HG02610 (cell line): ENCODE measurements at regions not wholly inside any gene's neighbourhood (a gene's known extent, or its start where the extent isn't known, plus 50 kb on each side); places are given as distances from the start of the nearest gene placed in this dataset.

ENCODE experiments used
- ATAC-seq: cut with Tn5 transposase; IDR thresholded peaks from one replicate; pipeline ENCODE4 v1.9.1; 2021; ENCODE audit warnings: mild to moderate bottlenecking, moderate library complexity; ENCODE audit not compliant: unreplicated experiment

GRCh38 chr13:34401696-34402095 is 540.4 kb upstream of the NBEA start:
- no peak for ATAC-seq

GRCh38 chr13:34405410-34406181 is 536.5 kb upstream of the NBEA start:
- no peak for ATAC-seq

GRCh38 chr13:34408640-34409039 is 533.4 kb upstream of the NBEA start:
- ATAC-seq: no peak

DNA sequence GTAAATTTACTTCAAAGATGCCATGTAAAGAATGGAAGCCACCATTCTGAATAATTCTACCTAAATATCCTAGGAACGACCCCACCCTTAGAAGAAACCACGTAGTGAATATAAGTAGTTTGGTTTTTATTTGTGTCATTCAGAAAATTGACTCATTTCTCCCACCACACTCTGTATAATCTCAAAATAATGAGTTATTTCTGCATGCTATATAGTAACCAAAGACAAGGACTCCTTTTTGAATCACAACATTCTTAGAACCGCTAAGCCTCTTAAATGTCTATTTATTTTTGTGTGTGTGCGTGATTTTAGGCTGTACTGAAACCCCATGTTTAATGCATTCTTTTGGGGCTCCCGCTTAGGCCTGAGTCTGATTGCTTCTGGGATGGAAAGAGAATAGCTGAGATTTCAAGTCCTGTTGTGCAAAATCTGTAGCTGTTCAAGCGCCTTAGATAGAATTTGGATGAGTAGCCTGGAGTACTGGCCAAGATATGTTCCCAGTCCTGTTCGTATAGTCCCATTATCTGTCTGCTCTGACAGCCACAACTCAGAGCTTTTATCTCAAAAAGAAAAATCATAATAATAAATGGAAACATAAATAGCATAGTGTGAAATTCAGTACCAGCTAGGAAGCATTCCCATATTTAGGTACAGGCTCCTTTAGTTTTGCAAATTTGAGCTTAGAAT is 532.4 kb upstream of the NBEA start:
- no peak for ATAC-seq

DNA sequence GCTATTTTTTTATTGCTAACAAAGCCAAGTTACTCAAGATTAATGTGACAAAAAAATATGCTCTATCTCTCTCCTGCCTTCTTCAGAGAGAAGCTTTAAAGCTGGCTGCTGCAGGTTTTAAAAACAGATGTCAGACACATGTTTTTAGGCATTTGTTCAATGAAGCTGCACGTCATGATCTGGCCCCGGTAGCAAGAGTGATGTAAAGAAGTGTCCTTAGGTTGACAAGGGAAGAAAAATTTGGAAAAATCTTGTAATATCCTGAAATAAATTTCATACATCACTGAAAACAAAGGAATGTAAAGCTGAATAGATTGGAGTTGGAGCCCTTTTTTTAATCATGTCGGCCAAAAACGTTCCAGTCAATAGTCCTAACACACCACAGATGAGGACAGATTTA is 531.4 kb upstream of the NBEA start:
- ATAC-seq: no peak

- no peak for ATAC-seq
These were observed 530.9 kb upstream of the NBEA start for GRCh38 chr13:34411177-34411576.

GRCh38 chr13:34411894-34412293 is 530.2 kb upstream of the NBEA start:
- ATAC-seq: no peak

DNA sequence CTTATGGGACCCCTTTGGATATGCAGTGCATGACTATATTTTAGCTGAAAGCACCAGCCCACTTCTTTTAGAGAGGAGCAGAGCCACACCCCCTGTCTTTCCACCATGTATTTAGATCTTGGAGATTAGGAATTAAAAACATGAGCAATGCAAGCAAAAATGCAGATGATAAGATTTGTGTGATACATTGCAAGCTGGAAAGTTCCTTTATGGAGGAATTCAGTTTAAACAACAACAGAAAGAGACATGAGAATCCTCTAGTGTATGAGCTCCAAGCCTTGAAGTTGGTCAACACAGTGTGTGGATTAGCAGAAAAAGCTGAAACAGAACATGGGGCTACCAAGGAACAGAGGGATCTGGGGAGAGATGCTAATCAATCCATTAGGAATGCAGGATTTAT is 529.8 kb upstream of the NBEA start:
- no peak for ATAC-seq

DNA sequence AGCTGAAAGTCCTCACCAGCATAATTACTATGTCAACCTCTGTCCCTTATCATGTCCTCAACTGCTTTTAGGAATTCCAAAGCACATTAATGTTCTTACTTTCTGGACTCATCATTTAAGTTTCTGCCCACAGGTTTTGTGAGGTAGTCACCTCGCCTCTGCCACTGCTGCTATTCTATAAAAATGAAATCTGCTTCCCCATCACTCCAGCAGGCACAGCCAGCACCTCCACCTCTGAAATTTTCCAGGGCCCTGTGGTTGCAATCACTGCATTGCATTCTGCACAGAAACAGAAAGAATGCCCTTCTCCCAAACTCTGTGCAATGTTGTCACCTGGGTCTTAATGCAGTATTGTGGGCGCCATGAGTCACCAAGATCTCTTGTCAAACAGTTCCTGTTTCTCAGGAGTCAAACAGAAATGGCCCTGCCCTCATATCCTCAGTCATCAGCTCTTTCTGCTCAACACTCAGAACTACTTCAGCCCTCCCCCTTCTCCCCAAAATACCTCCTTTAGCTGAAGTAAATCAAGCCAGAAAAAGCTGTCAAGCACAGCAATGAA is 529.2 kb upstream of the NBEA start:
- no peak for ATAC-seq

GRCh38 chr13:34413538-34414210 is 528.4 kb upstream of the NBEA start:
- no peak for ATAC-seq

DNA sequence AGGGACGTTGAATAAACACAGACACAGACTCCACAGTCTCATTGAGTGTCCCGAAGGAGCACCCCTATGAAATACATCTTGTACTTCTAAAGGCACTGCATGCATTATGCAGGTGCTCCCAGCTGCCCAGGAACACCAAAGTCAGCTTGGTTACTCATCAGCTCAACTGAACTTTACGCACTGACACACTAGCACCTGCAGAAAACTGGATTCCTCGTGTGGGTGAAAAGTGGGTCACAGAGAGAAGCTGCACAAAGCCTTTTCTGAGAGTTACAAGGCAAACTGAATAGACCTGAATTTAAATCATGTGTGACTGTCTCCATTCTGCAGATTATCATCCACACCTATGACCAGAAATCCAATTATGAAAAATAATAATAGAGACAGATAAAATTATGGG is 527.5 kb upstream of the NBEA start:
- ATAC-seq: no peak

DNA sequence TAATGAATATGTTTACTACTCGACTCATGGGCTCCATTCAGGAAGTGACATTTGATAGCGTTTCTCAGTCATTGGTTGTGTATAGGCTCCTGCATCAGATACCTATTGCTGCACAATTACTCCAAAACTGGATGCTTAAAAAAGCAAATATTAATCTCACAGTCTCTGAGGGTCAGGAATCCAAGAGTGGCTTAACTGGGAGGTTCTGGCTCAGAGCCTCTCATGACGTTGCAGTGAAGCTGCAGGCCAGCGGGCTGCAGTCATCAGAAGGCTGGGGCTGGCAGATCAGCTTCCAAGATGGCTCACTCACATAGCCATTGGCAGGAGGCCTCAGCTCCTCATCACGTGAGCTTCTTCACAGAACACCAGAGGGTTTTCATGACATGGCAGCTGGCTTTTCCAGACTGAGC is 525.1 kb upstream of the NBEA start:
- ATAC-seq: no peak

DNA sequence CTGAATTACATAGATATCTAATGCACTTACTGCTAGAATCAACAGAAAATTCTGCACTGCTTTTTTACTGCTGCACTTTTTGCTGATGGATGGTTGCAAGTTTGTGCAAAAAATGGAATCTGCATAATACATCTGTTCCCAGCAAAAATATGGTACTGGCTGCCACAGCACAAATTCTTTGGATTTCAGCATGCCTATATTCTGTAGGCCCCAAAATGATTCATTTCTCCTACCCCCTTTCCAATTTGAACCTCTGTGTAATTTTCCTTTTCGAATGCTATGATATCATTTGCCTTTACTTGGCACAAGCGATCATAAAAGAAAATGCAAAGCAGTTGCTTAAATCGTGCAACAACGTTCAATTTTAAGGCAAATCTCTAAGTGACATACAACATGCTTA is 524.2 kb upstream of the NBEA start:
- no peak for ATAC-seq

DNA sequence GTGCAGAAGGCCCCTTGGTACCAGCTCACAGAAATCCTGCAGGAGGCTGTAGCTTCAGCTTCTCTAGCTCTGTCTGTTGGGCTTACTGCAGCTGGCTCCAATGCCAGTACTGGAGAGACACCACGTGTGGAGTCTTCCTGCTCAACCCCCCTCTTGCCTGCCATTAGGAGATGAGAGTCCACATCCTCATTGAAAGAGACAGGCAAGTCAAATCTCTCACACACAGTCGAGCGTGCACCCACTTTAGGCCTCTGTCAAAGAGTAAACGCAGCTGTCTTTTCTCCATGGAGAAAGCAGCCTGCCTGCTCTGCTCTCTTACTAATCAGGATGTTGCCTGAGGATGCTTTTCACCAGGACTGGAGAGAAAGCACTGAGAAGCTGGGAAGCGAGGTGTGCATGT is 523.0 kb upstream of the NBEA start:
- ATAC-seq: no peak

DNA sequence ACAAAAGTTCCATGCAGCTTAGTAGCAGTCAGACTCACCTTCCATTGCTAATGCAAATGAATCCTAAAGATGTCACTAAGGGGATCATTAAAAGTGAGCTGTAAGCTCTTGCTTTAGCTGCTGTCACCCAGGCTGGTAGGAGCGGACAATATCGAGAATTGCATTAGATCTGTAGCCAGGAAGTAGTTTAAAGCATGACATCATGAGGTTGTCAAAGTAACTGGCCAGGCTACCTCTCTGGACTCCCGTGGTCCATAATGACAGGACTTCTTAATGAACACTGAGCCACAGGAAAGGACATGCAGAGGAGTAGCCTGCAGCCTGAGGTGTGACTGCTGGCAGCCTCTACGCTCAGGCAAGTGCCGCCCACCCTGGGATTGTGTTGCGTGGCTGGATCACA is 522.3 kb upstream of the NBEA start:
- no peak for ATAC-seq

DNA sequence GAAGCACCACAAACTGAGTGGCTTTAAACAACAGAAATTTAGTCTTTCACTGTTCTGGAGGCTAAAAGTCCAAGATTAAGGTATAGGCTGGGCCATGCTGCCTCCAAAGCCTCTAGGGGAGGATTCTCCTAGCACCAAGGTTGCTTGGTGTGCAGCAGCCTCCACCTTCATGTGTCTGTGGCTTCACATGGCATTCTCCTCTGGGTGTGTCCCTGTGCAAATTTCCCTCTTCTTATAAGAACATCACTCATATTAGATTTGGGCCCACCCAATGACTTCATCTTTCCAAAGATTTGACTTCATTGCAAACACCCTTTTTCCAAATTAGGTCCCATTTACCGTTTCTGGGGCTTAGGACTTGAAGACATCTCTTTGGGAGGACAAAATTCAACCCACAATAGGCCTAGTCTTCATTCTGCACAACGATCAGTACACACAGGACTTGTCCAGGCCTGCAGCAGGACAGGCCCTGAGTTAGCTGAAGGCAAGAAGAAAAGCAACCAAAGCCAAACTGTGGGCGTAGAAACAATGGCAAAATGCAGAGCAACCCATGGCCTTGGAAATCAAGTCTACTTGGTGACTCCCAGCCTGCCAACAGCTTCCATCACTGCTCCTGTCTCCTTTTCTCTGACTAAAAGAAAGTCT is 521.2 kb upstream of the NBEA start:
- no peak for ATAC-seq

DNA sequence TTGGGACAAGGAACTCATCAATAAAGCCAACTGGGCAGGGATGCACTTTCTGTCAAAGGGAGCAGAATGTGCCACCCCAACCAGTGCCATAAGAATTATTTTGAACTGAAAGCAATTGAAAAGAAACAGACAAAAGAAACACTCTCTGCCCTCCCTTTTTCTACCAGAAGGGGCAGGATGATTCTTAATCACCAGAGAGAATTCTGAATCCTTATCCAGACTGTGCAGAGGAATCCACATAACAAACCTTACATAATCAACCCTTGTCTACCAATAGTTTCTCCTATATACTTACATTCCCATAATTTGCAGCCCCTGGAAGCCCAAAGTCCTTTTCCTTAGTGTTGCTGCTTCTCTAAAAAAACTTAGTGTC is 520.7 kb upstream of the NBEA start:
- no peak for ATAC-seq

GRCh38 chr13:34421858-34422475 is 520.1 kb upstream of the NBEA start:
- no peak for ATAC-seq

- ATAC-seq: no peak
These were observed 519.1 kb upstream of the NBEA start for GRCh38 chr13:34422956-34423355.

GRCh38 chr13:34425327-34425949 is 516.6 kb upstream of the NBEA start:
- ATAC-seq: no peak
